Thoracic aorta (tissue), 2 donors: ENCODE measurements at regions not wholly inside any gene's neighbourhood (a gene's known extent, or its start where the extent isn't known, plus 50 kb on each side); places are given as distances from the start of the nearest gene placed in this dataset.

Experiments used
- ATAC-seq: fragments of 150-250 bp; one replicate; pipeline ENCODE4 v1.8.0; 2017; ENCODE audit warnings: low read depth; ENCODE audit not compliant: insufficient number of reproducible peaks, low FRiP score
- DNase-seq: peaks from one replicate; pipeline ENCODE4 v3.0.0-alpha.2; 2020; ENCODE audit warnings: low spot score
- H3K27ac ChIP-seq, 2 donors: fragments of 200-600 bp; sonication (generic); 1 replicate in 1 of 2; 2 replicates in 1 of 2; pipeline ENCODE4 v1.5.1; 2016; ENCODE audit warnings: mild to moderate bottlenecking in 2 of 2, moderate library complexity in 2 of 2
- H3K27me3 ChIP-seq: fragments of 200-600 bp; sonication (generic); replicated peaks from 2 replicates; pipeline ENCODE4 v1.6.0; 2016; ENCODE audit warnings: mild to moderate bottlenecking; ENCODE audit not compliant: insufficient read depth
- H3K36me3 ChIP-seq: fragments of 200-600 bp; sonication (generic); one replicate; pipeline ENCODE4 v1.5.1; 2016
- H3K4me1 ChIP-seq, 2 donors: fragments of 200-600 bp; sonication (generic); 1 replicate in 1 of 2; 2 replicates in 1 of 2; pipeline versions ENCODE4 v1.5.1 to v1.6.0; 2016; ENCODE audit warnings: low read depth in 2 of 2, mild to moderate bottlenecking in 1 of 2; ENCODE audit not compliant: control insufficient read depth in 1 of 2
- H3K4me3 ChIP-seq: fragments of 200-600 bp; sonication (generic); 2 replicates; pipeline ENCODE4 v1.5.1; 2016; ENCODE audit warnings: mild to moderate bottlenecking
- H3K9me3 ChIP-seq: fragments of 200-600 bp; sonication (generic); 2 replicates; pipeline ENCODE4 v1.5.1; 2016
- CTCF ChIP-seq: fragments of 200-600 bp; sonication (generic); IDR thresholded peaks from one replicate; pipeline ENCODE4 v1.5.1; 2019; ENCODE audit warnings: antibody characterized with exemption

- no peaks in the 10 kb centered on the region for H3K36me3 ChIP-seq
- no peaks in the 10 kb centered on the region for H3K27me3 ChIP-seq
- TF ChIP-seq CTCF = no peak
- no peak overlapping the region for H3K27ac ChIP-seq
- ATAC-seq (no peak), DNase-seq (no peak)
- no peaks in the 10 kb centered on the region for H3K4me1 ChIP-seq
- H3K9me3 ChIP-seq = peaks cover 3% of the 10 kb centered on the region
- no peak overlapping the region for H3K4me3 ChIP-seq
Observed at GRCh38 chr17:5699814-5700213, 115.5 kb upstream of the NLRP1 start.

GRCh38 chr17:5700745-5701144 lies 116.4 kb upstream of the NLRP1 start:
- Histone ChIP-seq H3K36me3 (no peaks in the 10 kb centered on the region), H3K4me3 (no peak overlapping the region), H3K9me3 (peaks cover 3% of the 10 kb centered on the region), H3K4me1 (no peaks in the 10 kb centered on the region), H3K27ac (no peak overlapping the region), H3K27me3 (no peaks in the 10 kb centered on the region)
- TF ChIP-seq CTCF = no peak
- no peak for ATAC-seq
- no peak for DNase-seq

GRCh38 chr17:5701381-5701780 lies 117.1 kb upstream of the NLRP1 start:
- no peak for ATAC-seq
- Histone ChIP-seq H3K36me3 (no peaks in the 10 kb centered on the region), H3K4me3 (no peak overlapping the region), H3K27ac (no peak overlapping the region), H3K27me3 (no peaks in the 10 kb centered on the region), H3K4me1 (no peaks in the 10 kb centered on the region), H3K9me3 (peaks cover 3% of the 10 kb centered on the region)
- no peak for TF ChIP-seq CTCF
- DNase-seq = no peak

GRCh38 chr17:5702951-5703510 lies 118.7 kb upstream of the NLRP1 start:
- Histone ChIP-seq H3K4me1 (no peaks in the 10 kb centered on the region), H3K36me3 (no peaks in the 10 kb centered on the region), H3K27me3 (no peaks in the 10 kb centered on the region), H3K9me3 (peaks cover 3% of the 10 kb centered on the region), H3K27ac (no peak overlapping the region), H3K4me3 (no peak overlapping the region)
- ATAC-seq (no peak), DNase-seq (no peak)
- no peak for TF ChIP-seq CTCF

GRCh38 chr17:5703736-5704135 lies 119.4 kb upstream of the NLRP1 start:
- Histone ChIP-seq H3K27me3 (no peaks in the 10 kb centered on the region), H3K9me3 (peaks cover 3% of the 10 kb centered on the region), H3K36me3 (no peaks in the 10 kb centered on the region), H3K4me3 (no peak overlapping the region), H3K4me1 (no peaks in the 10 kb centered on the region), H3K27ac (no peak overlapping the region)
- ATAC-seq (no peak), DNase-seq (no peak)
- TF ChIP-seq CTCF = no peak
